Peyer's patch (tissue), 4 donors: ENCODE measurements at regions not wholly inside any gene's neighbourhood (a gene's known extent, or its start where the extent isn't known, plus 50 kb on each side); places are given as distances from the start of the nearest gene placed in this dataset.

Experiments used
- POLR2A ChIP-seq, 2 donors: fragments of 450-650 bp; IDR thresholded peaks; one replicate each; pipeline ENCODE4 v1.5.1; 2017; ENCODE audit warnings: antibody characterized with exemption in 2 of 2, mild to moderate bottlenecking in 2 of 2, moderate library complexity in 2 of 2
- TF ChIP-seq, protein P1 (sequence below), 6 experiments: fragments of 450-650 bp in 4 of 6; fragments of 200-600 bp in 2 of 6; sonication (generic) in 1 of 6; IDR thresholded peaks; one replicate each; pipeline ENCODE4 v1.5.1; 2017 to 2019; ENCODE audit warnings: antibody characterized with exemption in 6 of 6, mild to moderate bottlenecking in 3 of 6, moderate library complexity in 1 of 6

DNA sequence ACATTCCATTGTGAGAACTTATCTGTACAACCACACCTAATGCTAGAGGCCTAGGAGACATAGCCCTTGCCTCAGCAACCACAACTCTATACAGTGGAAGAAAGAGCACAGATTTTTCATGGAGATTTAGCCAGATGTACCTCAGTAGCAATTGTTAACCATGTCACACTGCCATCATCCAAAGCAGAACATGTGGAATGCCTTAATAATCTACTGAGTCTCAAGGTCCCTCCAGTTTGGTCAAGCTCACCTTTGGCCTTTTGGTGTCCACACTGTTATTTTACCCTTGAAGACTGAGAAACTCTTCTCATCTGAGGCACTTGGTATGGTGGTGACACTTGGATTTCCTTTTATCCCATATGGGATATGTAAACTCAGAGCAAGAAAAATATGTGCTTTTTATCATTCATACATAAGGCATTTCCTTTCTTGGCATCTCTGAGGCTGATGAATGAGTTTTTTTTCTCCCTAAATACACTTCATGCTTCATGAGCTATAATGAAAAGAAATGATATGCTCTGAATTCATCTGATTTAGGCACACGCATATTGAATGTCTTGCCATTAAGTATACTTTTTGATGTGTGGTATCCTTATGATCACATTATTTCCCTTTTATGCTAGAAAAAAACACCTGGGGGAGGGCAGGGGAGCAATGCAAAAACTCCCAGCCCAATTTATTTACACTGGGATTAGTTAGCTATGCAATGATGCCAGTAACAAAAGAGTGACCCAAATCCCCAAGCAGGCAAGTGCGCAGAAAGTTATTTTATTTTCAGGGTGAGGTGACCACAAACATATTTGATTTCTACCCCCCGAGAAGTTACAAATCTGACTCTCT is 63.3 kb upstream of the ME3 start:
- TF ChIP-seq, protein P1, sequence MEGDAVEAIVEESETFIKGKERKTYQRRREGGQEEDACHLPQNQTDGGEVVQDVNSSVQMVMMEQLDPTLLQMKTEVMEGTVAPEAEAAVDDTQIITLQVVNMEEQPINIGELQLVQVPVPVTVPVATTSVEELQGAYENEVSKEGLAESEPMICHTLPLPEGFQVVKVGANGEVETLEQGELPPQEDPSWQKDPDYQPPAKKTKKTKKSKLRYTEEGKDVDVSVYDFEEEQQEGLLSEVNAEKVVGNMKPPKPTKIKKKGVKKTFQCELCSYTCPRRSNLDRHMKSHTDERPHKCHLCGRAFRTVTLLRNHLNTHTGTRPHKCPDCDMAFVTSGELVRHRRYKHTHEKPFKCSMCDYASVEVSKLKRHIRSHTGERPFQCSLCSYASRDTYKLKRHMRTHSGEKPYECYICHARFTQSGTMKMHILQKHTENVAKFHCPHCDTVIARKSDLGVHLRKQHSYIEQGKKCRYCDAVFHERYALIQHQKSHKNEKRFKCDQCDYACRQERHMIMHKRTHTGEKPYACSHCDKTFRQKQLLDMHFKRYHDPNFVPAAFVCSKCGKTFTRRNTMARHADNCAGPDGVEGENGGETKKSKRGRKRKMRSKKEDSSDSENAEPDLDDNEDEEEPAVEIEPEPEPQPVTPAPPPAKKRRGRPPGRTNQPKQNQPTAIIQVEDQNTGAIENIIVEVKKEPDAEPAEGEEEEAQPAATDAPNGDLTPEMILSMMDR (IDR thresholded peaks at IDR 0.05): no peak
- TF ChIP-seq POLR2A (IDR thresholded peaks at IDR 0.05): no peak
